Neural cell (in vitro differentiated cells): ENCODE measurements at regions not wholly inside any gene's neighbourhood (a gene's known extent, or its start where the extent isn't known, plus 50 kb on each side); places are given as distances from the start of the nearest gene placed in this dataset.

Experiments
- CTCF ChIP-seq: fragments of 450-650 bp; IDR thresholded peaks from 2 replicates; pipeline ENCODE4 v1.5.1; 2014; ENCODE audit warnings: antibody characterized with exemption, mild to moderate bottlenecking, moderate library complexity; ENCODE audit not compliant: poor library complexity, severe bottlenecking
- EZH2 ChIP-seq: fragments of 200-600, 300-800 bp; shearing (Covaris generic), sonication (generic); IDR thresholded peaks from 2 replicates; pipeline ENCODE4 v1.6.1; 2014; ENCODE audit warnings: antibody characterized with exemption, low read length, borderline replicate concordance, mild to moderate bottlenecking; ENCODE audit not compliant: insufficient read depth, poor library complexity, severe bottlenecking
- POLR2AphosphoS5 ChIP-seq: IDR thresholded peaks from 2 replicates; pipeline ENCODE4 v1.6.1; 2012
- TAF1 ChIP-seq: IDR thresholded peaks from 2 replicates; pipeline ENCODE4 v1.6.1; 2012; ENCODE audit warnings: low read depth
- TF ChIP-seq, protein P1 (sequence below): IDR thresholded peaks from 2 replicates; pipeline ENCODE4 v1.6.1; 2012; ENCODE audit warnings: borderline replicate concordance

GRCh38 chr1:96355521-96355920, 366.1 kb upstream of the PTBP2 start:
- TF ChIP-seq CTCF: no peak
- TF ChIP-seq, protein P1, sequence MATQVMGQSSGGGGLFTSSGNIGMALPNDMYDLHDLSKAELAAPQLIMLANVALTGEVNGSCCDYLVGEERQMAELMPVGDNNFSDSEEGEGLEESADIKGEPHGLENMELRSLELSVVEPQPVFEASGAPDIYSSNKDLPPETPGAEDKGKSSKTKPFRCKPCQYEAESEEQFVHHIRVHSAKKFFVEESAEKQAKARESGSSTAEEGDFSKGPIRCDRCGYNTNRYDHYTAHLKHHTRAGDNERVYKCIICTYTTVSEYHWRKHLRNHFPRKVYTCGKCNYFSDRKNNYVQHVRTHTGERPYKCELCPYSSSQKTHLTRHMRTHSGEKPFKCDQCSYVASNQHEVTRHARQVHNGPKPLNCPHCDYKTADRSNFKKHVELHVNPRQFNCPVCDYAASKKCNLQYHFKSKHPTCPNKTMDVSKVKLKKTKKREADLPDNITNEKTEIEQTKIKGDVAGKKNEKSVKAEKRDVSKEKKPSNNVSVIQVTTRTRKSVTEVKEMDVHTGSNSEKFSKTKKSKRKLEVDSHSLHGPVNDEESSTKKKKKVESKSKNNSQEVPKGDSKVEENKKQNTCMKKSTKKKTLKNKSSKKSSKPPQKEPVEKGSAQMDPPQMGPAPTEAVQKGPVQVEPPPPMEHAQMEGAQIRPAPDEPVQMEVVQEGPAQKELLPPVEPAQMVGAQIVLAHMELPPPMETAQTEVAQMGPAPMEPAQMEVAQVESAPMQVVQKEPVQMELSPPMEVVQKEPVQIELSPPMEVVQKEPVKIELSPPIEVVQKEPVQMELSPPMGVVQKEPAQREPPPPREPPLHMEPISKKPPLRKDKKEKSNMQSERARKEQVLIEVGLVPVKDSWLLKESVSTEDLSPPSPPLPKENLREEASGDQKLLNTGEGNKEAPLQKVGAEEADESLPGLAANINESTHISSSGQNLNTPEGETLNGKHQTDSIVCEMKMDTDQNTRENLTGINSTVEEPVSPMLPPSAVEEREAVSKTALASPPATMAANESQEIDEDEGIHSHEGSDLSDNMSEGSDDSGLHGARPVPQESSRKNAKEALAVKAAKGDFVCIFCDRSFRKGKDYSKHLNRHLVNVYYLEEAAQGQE: no peak
- no peak for TF ChIP-seq POLR2AphosphoS5
- TF ChIP-seq TAF1: no peak
- no peak for TF ChIP-seq EZH2
